ENCODE measurements at regions not wholly inside any gene's neighbourhood (a gene's known extent, or its start where the extent isn't known, plus 50 kb on each side); places are given as distances from the start of the nearest gene placed in this dataset.

- no peak for DNase-seq (ENCODE audit: low read depth in 2 of 2)
Observed at GRCh38 chr5:56622141-56622540, 193.2 kb upstream of the MAP3K1 start.

DNA sequence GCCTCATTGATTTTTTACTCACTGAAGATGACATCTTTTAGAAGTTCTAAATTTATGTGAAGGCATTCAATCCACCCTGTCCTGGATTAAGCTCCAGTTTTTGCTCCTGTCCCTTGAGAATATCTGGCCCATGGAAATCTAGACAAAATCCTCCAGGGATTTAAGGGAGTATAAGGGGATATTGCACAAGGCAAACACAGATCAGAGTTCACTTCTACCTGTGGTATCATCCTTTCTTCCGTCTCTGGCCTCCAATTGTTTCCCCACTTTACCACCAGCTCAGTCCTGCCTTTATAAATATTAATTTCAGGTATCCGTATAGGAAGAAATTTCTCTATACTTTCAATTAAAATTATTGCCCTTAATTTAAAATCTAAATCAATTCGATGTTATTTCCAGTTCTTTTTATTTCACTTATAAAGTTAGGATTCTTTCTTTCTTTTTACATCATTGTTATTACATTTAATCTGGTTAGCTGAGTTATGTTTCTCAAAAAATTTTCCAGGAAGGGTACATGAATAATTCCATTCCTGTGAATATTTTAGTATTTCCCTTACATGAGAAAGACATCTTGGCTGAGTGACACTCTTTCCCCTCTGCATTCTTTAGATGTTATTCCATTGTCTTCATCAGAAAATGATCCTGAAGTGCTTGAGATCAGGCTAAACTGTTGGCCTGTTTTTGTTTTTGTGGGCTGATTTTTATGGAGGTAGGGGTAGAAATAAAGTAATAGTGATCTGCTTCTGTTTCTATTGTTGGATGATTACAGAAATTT lies 194.3 kb upstream of the MAP3K1 start:
- DNase-seq (ENCODE audit: low read depth in 2 of 2), result no peak

DNA sequence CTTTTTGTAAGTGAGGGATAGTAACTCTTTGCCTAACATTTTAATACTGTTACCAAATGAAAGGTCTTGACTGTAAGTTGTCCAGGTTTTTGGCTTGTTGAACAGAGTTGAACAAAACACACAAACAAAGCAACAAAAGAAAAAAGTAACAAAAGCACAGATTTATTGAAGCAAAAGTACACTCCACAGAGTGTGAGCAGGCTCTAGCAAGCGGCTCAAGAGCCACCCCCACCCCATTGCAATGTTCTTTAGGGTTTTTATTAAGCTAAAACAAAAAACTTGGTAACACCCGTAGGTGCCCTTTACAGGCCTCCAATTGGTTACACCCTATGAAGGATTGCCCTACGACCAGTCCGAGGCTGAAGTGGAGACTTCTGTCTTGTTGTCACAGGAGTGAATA lies 197.4 kb upstream of the MAP3K1 start:
- DNase-seq (ENCODE audit: low read depth in 2 of 2), result no peak

- no peak for DNase-seq (ENCODE audit: low read depth in 2 of 2)
Observed at GRCh38 chr5:56616454-56617160, 198.7 kb upstream of the MAP3K1 start.

DNA sequence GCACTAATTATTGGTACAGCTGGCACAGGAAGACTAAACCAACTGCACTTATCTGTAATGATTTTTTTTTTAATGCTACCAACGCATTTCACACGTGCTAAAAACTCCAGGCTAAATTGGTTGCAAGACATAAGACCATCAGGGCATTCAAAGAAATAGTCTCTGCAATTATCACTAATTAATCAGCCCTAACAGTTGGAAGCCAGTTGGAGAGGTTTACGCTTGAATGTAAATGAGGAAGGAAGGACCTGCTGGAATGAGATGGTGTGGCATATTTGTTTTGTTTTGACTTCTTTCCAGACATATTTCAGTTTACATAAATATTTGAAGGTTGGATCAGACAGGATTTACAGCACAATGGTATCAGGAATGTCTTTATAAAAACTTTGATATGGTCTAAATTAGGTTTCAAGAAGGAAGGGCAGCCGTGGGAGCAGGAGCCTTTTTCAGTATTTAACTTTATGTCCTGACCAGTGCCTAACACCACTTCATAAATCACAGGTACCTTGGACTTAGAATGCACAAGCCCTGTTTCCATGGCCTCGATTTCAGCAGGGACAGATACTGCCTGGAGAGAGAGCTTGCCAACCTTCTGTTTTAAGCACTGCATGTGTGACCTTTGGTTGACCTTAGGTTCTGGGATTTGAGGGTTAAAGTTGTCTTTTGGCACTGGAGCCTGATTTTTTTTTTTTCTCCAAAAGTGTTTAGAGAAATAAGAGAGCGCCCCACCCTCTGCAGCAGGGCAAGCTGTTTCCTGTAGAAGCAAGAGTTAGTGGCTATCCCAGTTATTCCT lies 199.8 kb upstream of the MAP3K1 start:
- DNase-seq (ENCODE audit: low read depth in 2 of 2), result no peak

DNA sequence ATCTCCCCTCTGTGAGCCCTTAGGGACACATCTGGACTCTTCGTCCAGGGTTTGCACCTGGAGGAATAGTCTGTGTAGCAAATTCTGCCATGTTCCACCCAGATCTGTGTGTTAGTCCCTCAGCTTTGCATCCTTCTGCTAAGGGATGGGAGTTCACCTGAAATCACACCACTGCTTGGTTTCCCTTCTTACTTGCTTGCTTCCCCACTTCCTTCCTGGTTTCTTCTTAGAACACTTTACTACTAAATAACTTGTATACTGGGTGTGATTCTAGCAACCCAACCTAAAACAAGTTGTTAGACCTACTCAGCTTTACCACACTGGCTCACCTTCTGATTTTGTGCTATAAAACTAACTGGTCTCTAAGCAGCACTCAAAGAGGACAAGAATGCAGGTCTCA lies 202.6 kb upstream of the MAP3K1 start:
- DNase-seq (ENCODE audit: low read depth in 2 of 2), result no peak

DNA sequence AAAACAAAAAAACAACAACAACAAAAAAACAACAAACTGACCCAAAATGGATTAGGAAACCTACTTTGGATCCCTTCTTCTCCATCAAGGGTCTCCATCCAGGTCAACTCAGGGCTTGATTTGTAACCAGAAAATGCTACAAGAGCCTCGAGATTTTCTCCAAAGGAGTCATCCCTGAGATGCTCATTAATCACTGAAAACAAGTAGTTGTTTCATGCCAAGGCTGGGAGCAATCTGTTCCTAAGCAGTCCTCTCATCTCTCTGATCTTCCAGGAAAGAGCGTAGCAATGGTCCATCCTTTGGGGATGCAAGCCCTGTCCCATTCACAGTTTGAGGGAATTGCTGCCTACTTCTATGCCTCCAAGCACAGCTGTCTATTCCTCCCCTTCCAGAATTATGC lies 203.0 kb upstream of the MAP3K1 start:
- DNase-seq (ENCODE audit: low read depth in 2 of 2), result no peak

- DNase-seq (ENCODE audit: low read depth in 2 of 2), result no peak
Observed at GRCh38 chr5:56610093-56610698, 205.2 kb upstream of the MAP3K1 start.

GRCh38 chr5:56608217-56608925 lies 207.0 kb upstream of the MAP3K1 start:
- no peak for DNase-seq (ENCODE audit: low read depth in 2 of 2)

- no peak for DNase-seq (ENCODE audit: low read depth in 2 of 2)
Observed at GRCh38 chr5:56607551-56607950, 207.8 kb upstream of the MAP3K1 start.

DNA sequence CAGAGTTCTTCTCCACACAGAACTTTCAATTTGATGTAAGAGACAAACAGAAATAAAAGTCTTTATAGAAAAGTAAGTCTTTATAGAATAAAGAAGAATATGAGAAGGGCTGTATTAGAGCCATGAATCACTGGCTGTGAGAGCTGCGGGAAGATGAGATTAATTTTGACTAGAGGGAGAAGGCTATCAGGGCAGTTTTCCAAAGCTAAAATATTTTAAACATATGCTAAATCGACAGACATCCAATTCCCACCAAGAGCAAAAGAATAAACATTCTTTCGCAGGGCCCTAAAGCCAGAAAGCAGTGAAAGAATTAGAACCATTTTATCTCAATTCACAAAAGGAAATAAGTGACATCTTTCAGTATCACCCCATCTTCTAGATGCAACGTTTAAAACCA lies 208.3 kb upstream of the MAP3K1 start:
- DNase-seq (ENCODE audit: low read depth in 2 of 2), result no peak

- no peak for DNase-seq (ENCODE audit: low read depth in 2 of 2)
Observed at GRCh38 chr5:56606192-56606591, 209.2 kb upstream of the MAP3K1 start.

DNA sequence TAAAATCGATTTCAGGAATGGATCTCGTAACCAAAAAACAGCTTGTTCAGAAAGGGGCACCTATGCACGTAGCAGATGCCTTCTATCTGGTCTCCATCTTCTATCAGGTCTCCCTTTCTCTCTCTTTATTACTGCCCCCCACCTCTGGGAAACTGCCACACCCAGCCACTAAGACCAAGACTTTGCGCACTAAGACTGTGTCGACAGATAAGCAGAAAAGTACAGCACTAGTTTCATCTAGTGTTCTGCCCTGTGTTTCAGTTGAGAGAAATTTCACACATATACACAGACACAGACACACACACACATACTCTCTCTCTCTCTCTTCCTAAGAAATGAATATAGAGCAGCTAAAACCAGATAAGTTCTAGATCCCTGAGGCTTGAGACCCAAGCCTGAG lies 210.1 kb upstream of the MAP3K1 start:
- no peak for DNase-seq (ENCODE audit: low read depth in 2 of 2)

DNA sequence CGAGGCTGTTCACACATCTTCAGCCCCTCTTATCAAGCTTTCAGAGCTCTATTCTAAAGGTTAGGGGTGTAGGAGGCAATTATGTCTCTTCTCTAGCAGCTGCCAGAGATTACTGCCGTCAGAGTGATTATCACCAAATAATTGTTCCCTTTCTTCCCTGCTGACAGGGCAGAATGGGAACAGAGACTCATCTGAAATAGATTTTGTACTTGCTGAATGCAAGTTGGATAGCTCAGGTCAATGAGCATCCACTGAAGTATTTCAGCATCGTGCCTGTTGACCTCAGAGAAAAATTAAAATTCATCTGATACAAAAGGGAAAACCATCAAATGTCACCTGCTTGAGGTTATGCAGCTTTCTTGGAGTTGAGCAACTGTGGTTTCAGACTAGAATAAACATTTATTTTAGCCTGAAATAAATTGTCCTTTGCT lies 213.7 kb upstream of the MAP3K1 start:
- no peak for DNase-seq (ENCODE audit: low read depth in 2 of 2)

GRCh38 chr5:56598941-56599340 lies 216.4 kb upstream of the MAP3K1 start:
- no peak for DNase-seq (ENCODE audit: low read depth in 2 of 2)

DNA sequence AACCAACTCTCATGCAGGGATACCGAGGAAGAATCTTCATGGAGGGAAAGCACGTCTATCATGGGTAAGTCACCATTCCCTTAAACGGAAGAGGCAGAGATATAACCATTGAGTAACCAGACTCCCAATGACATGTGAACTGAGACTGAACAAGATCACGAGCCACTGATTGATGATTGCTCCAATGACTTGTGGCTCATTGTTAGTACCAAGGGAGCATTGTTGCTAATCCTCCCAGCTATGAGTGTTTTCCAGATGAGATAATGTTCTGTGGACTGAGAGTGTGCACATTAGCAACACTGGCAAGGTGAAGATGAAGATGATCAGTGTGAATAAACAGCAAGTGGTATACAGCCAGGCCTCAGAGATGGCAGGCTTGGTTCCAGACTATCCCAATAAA lies 219.2 kb upstream of the MAP3K1 start:
- DNase-seq (ENCODE audit: low read depth in 2 of 2), result no peak

- DNase-seq (ENCODE audit: low read depth in 2 of 2), result no peak
Observed at GRCh38 chr5:56595566-56595965, 219.8 kb upstream of the MAP3K1 start.

DNA sequence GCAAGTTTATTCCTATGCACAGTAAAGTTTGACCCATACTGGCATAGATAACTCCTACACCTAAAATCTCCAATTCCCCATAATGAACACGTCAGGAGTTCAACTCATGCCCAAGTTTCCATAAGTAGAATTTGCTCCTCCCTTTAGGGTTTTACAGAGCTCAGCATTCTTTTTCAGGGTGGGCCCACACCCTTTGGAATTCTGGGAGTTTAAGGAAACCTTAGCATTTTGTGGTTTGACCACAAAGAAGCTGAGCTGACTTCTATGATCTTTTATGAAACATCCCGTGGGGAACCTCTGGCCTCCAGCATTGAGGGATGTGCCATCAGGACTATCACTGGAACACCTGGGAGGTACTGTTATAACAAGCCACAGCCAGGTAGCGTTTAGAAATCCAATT lies 220.6 kb upstream of the MAP3K1 start:
- no peak for DNase-seq (ENCODE audit: low read depth in 2 of 2)

GRCh38 chr5:56591081-56591480 lies 224.3 kb upstream of the MAP3K1 start:
- no peak for DNase-seq (ENCODE audit: low read depth in 2 of 2)

GRCh38 chr5:56589481-56589860 lies 225.9 kb upstream of the MAP3K1 start:
- DNase-seq (ENCODE audit: low read depth in 2 of 2), result no peak

DNA sequence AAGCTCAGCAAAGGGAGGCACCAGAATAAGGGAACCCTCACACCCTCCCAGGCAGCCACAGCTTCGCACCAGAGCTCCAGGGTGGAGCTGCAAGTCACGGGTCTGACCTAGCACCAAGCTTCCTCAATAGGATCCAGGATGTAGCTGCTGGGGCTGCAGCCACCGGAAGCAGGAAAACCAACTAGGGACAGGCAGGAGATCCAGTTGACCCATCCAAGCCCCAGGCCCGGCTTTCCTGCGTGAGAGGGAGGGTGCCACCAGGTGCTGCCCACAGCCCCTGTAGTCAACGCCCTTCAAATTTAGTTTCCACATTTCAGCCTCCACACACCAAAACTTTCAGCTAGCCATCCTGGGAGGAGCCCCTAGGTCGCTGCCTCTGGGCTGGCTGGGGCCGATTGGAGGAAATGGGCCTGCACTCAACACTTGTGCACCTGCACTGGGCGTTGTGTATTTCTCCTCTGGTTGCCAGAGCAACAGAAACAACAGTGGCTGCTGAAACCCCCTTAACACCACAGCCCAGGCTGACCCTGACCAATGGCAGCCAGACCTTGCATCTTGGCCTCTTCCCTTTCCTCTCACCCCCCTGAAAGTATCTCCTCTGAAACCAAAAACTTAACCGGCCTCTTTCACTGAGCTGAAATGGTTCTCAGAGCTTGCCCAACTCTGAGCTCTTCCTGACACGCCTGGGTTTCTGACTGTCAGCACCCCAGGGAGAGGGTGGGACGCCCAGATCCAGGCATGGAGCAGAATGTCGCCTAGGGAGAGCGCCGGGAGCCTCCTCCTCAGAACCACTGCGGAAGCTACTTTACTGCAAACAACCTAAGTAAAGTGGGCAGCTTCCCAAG lies 226.5 kb upstream of the MAP3K1 start:
- DNase-seq (ENCODE audit: low read depth in 2 of 2), result no peak

Data from stimulated activated CD4-positive, alpha-beta T cell treated with anti-CD3 and anti-CD28 coated beads, Interleukin-12 subunit alpha, Interleukin-12 subunit beta, amount 100 ng/mL, for 24 hours (primary cell).